B cell (primary cell): ENCODE measurements at regions not wholly inside any gene's neighbourhood (a gene's known extent, or its start where the extent isn't known, plus 50 kb on each side); places are given as distances from the start of the nearest gene placed in this dataset.

Experiments used
- ATAC-seq: fragments of 200-7000 bp; cut with Tn5 transposase; one replicate; pipeline ENCODE4 v1.10.0; 2021; ENCODE audit warnings: low read depth, mild to moderate bottlenecking, moderate number of reproducible peaks, moderate library complexity
- CTCF ChIA-PET: fragments of 350-600 bp; sonication (Branson Sonifier 250); formaldehyde crosslinking; loops from one replicate; lab custom pipeline; 2021; ENCODE audit warnings: antibody characterized with exemption, inconsistent platforms; lab: Charles Lee
- POLR2A ChIA-PET: fragments of 350-600 bp; sonication (Branson Sonifier 250); formaldehyde crosslinking; loops from one replicate; lab custom pipeline; 2021; ENCODE audit warnings: antibody characterized with exemption; lab: Charles Lee
- DNase-seq: peaks from one replicate; pipeline ENCODE4 v3.0.0; 2013
- H2AFZ ChIP-seq: 2 replicates; pipeline ENCODE4 v1.6.1; 2012; ENCODE audit warnings: mild to moderate bottlenecking, low read depth, low read length; ENCODE audit not compliant: insufficient read depth, poor library complexity, severe bottlenecking
- H3K27ac ChIP-seq, 2 donors: 1 replicate in 1 of 2; 2 replicates in 1 of 2; pipeline ENCODE4 v1.5.1; 2012 to 2013; ENCODE audit warnings: low read length in 2 of 2, mild to moderate bottlenecking in 2 of 2, moderate library complexity in 1 of 2
- H3K27me3 ChIP-seq, 4 experiments: fragments of 200-600 bp in 1 of 4; sonication (generic) in 1 of 4; replicated peaks in 1 of 4; 1 replicate in 2 of 4; 2 replicates in 2 of 4; pipeline versions ENCODE4 v1.6.1 to v1.7.0; 2013 to 2016; ENCODE audit warnings: low read length in 3 of 4, mild to moderate bottlenecking in 2 of 4, mixed read lengths in 1 of 4, moderate library complexity in 1 of 4; ENCODE audit not compliant: insufficient read depth in 4 of 4, control insufficient read depth in 3 of 4; ENCODE audit errors: control extremely low read depth in 1 of 4
- H3K36me3 ChIP-seq, 2 experiments: replicated peaks in 1 of 2; 1 replicate in 1 of 2; 2 replicates in 1 of 2; pipeline versions ENCODE4 v1.6.1 to v1.7.1; 2013; ENCODE audit warnings: low read length in 1 of 2; ENCODE audit not compliant: insufficient read depth in 2 of 2, control insufficient read depth in 1 of 2; ENCODE audit errors: control extremely low read depth in 1 of 2, extremely low read depth in 1 of 2
- H3K4me1 ChIP-seq, 2 donors: fragments of 200-600 bp in 1 of 2; sonication (generic) in 1 of 2; 1 replicate in 1 of 2; 2 replicates in 1 of 2; pipeline versions ENCODE4 v1.5.1 to v1.6.1; 2013 to 2017; ENCODE audit warnings: low read length in 2 of 2; ENCODE audit not compliant: control insufficient read depth in 2 of 2, insufficient read depth in 2 of 2
- H3K4me2 ChIP-seq: replicated peaks from 2 replicates; pipeline ENCODE3; 2012; ENCODE audit warnings: mild to moderate bottlenecking, low read depth, low read length; ENCODE audit not compliant: poor library complexity, severe bottlenecking
- H3K4me3 ChIP-seq, 5 experiments: fragments of 200-600 bp in 1 of 5; sonication (generic) in 1 of 5; 1 replicate in 3 of 5; 2 replicates in 2 of 5; pipeline versions ENCODE4 v1.5.1 to v1.7.0; 2011 to 2016; ENCODE audit warnings: low read length in 4 of 5, mild to moderate bottlenecking in 4 of 5, low read depth in 2 of 5, control low read depth in 1 of 5, moderate library complexity in 1 of 5; ENCODE audit not compliant: insufficient read depth in 1 of 5; ENCODE audit errors: control extremely low read depth in 1 of 5, extremely low read depth in 1 of 5
- H3K79me2 ChIP-seq: fragments of 200-600 bp; sonication (generic); one replicate; pipeline ENCODE4 v1.6.0; 2016; ENCODE audit warnings: low read length; ENCODE audit not compliant: control insufficient read depth, insufficient read depth
- H3K9ac ChIP-seq: fragments of 200-600 bp; sonication (generic); 2 replicates; pipeline ENCODE4 v1.6.1; 2017; ENCODE audit warnings: mild to moderate bottlenecking, low read length, moderate library complexity
- H3K9me3 ChIP-seq, 3 donors: one replicate each; pipeline versions ENCODE4 v1.6.1 to v1.7.1; 2013; ENCODE audit warnings: low read length in 2 of 3; ENCODE audit not compliant: control insufficient read depth in 2 of 3, insufficient read depth in 1 of 3; ENCODE audit errors: control extremely low read depth in 1 of 3
- H4K20me1 ChIP-seq: 2 replicates; pipeline ENCODE4 v1.6.0; 2012; ENCODE audit warnings: mild to moderate bottlenecking, low read length; ENCODE audit not compliant: insufficient read depth, control insufficient read depth, poor library complexity, severe bottlenecking
- H3K27ac Mint-ChIP-seq: one replicate; pipeline ENCODE4 v1.8.0; 2021; ENCODE audit warnings: mixed read lengths
- H3K27me3 Mint-ChIP-seq: one replicate; pipeline ENCODE4 v1.8.0; 2021; ENCODE audit warnings: mixed read lengths
- H3K4me1 Mint-ChIP-seq: one replicate; pipeline ENCODE4 v1.8.0; 2021; ENCODE audit warnings: mixed read lengths
- H3K4me3 Mint-ChIP-seq: one replicate; pipeline ENCODE4 v1.8.0; 2021; ENCODE audit warnings: mixed read lengths
- H3K9me3 Mint-ChIP-seq: one replicate; pipeline ENCODE4 v1.8.0; 2022; ENCODE audit warnings: mixed read lengths; ENCODE audit not compliant: insufficient read depth
- EZH2 ChIP-seq: IDR thresholded peaks from 2 replicates; pipeline ENCODE4 v1.6.1; 2012; ENCODE audit warnings: borderline replicate concordance, low read depth, mild to moderate bottlenecking, moderate library complexity, low read length; ENCODE audit not compliant: insufficient read depth, poor library complexity, severe bottlenecking
- WGBS: methylation state at CpG from one replicate; pipeline ENCODE4 v1.1.5; 2013; ENCODE audit warnings: missing lambda C conversion rate; ENCODE audit not compliant: insufficient coverage; 5-methylcytosine and 5-hydroxymethylcytosine counted together
- intact Hi-C: fragments of 100-400 bp; cut with micrococcal nuclease; formaldehyde crosslinking; loops from one replicate; pipeline ENCODE4 v1.10.0; 2022
- TF ChIP-seq, protein P1 (sequence below): fragments of 200-600 bp; IDR thresholded peaks from one replicate; pipeline ENCODE4 v1.8.0; 2022; ENCODE audit warnings: antibody characterized with exemption, mild to moderate bottlenecking

DNA sequence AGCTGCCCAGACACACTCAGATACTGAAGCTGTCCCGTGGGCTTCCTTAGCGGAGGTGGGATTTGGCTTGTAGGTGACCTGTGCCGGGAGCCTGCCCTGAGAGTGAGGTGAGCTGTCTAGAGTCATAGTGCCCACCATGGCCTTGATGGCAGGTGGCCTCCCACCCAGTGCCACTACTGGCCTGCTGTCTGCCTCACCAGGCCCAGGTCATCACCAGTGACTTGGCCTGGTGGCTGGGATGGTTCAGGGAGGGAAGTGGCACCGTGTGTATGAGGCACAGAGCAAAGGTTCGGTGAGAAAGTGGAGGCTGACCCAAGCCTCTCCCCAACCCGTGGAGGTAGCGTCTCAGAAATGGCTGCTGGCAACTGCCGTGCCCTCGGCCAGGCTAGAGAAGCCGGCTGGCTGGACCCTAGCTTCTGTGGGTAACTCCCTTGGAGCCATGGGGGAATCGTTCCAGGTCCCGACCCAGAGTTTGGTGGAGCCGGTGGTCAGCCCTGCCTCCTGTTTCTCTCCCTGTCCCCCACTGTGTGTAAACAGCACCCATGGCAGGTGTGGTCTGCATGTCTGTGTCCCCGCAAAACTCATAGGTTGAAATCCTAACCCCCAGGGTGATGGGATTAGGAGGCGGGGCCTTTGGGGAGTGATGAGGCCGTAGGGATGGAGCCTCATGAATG lies 155.4 kb upstream of the C1orf174 start:
- Histone ChIP-seq H2AFZ (no peak overlapping the region), H3K27me3 (peaks cover 0 to 2% (median 0%) of the 10 kb centered on the region in 4 experiments), H3K4me1 (no peaks in the 10 kb centered on the region), H4K20me1 (no peaks in the 10 kb centered on the region), H3K9me3 (peaks cover 0 to 13% (median 0%) of the 10 kb centered on the region in 3 donors), H3K36me3 (no peaks in the 10 kb centered on the region), H3K9ac (no peak overlapping the region), H3K79me2 (no peaks in the 10 kb centered on the region), H3K27ac (no peak overlapping the region), H3K4me3 (no peak overlapping the region), H3K4me2 (no peak overlapping the region)
- Mint-ChIP-seq H3K9me3 (no peaks in the 10 kb centered on the region), H3K4me3 (no peak overlapping the region), H3K27ac (no peak overlapping the region), H3K4me1 (peaks cover 4% of the 10 kb centered on the region), H3K27me3 (peaks cover 2% of the 10 kb centered on the region)
- DNase-seq (no peak), ATAC-seq (no peak)
- POLR2A ChIA-PET = no interaction called here
- CTCF ChIA-PET = no interaction called here
- intact Hi-C loops = no loop called here
- no peak for TF ChIP-seq EZH2
- TF ChIP-seq, protein P1, sequence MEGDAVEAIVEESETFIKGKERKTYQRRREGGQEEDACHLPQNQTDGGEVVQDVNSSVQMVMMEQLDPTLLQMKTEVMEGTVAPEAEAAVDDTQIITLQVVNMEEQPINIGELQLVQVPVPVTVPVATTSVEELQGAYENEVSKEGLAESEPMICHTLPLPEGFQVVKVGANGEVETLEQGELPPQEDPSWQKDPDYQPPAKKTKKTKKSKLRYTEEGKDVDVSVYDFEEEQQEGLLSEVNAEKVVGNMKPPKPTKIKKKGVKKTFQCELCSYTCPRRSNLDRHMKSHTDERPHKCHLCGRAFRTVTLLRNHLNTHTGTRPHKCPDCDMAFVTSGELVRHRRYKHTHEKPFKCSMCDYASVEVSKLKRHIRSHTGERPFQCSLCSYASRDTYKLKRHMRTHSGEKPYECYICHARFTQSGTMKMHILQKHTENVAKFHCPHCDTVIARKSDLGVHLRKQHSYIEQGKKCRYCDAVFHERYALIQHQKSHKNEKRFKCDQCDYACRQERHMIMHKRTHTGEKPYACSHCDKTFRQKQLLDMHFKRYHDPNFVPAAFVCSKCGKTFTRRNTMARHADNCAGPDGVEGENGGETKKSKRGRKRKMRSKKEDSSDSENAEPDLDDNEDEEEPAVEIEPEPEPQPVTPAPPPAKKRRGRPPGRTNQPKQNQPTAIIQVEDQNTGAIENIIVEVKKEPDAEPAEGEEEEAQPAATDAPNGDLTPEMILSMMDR = no peak
- WGBS = 96% methylated on average over 13 of the region's 16 CpGs

DNA sequence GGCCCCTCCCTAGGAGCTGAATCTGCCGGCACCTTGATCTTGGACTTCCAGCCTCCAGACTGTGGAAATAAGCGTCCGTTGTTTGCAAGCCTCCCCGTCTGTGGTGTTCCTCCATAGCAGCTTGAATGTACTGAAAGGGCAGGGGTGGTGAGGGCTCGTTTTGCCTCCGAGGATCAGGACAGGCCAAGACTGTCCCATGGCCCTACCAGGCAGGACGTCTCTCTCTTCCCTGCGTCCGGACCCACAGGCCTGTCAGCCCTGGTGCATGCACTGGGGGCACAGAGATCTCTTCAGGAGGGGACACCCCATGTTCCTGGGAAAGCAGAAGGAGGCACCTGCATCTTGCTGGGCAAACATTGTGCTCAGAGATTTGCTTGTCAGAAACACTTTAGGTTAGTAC lies 156.3 kb upstream of the C1orf174 start:
- peaks cover 0 to 2% (median 0%) of the 10 kb centered on the region in 4 experiments for H3K27me3 ChIP-seq
- H3K9ac ChIP-seq = no peak overlapping the region
- no peaks in the 10 kb centered on the region for H3K36me3 ChIP-seq
- H3K4me2 ChIP-seq = no peak overlapping the region
- ChIA-PET POLR2A (no interaction called here), CTCF (interaction anchor here (1.5 kb wide), 1 partner anchor 9 kb away, joined by 3 read pairs; no protein-coding TSS in a partner anchor)
- H3K9me3 Mint-ChIP-seq = no peaks in the 10 kb centered on the region
- ATAC-seq (no peak), DNase-seq (no peak)
- H3K27me3 Mint-ChIP-seq = peaks cover 2% of the 10 kb centered on the region
- no peaks in the 10 kb centered on the region for H3K4me1 ChIP-seq
- no peak overlapping the region for H3K4me3 ChIP-seq
- H2AFZ ChIP-seq = no peak overlapping the region
- H3K27ac Mint-ChIP-seq = no peak overlapping the region
- 91% methylated on average over 9 of the region's 9 CpGs for WGBS
- peaks cover 4% of the 10 kb centered on the region for H3K4me1 Mint-ChIP-seq
- no peaks in the 10 kb centered on the region for H4K20me1 ChIP-seq
- intact Hi-C loops = no loop called here
- no peak overlapping the region for H3K4me3 Mint-ChIP-seq
- TF ChIP-seq, protein P1 = no peak
- no peak for TF ChIP-seq EZH2
- H3K9me3 ChIP-seq = peaks cover 0 to 13% (median 0%) of the 10 kb centered on the region in 3 donors
- H3K79me2 ChIP-seq = no peaks in the 10 kb centered on the region
- H3K27ac ChIP-seq = no peak overlapping the region
